Left lung (tissue), 4 donors: ENCODE measurements at regions not wholly inside any gene's neighbourhood (a gene's known extent, or its start where the extent isn't known, plus 50 kb on each side); places are given as distances from the start of the nearest gene placed in this dataset.

ENCODE experiments used
- ATAC-seq: fragments of 200-7000 bp; cut with Tn5 transposase; one replicate; pipeline ENCODE4 v1.9.1; 2020; ENCODE audit warnings: moderate library complexity
- DNase-seq, 4 donors: peaks; one replicate each; pipeline ENCODE4 v3.0.0-alpha.2; 2013 to 2020
- H3K27ac ChIP-seq, 2 donors: fragments of 200-600 bp; sonication (generic) in 1 of 2; one replicate each; pipeline versions ENCODE4 v1.5.0 to v1.8.0; 2020 to 2021
- H3K27me3 ChIP-seq, 2 donors: fragments of 200-600 bp; sonication (generic) in 1 of 2; one replicate each; pipeline versions ENCODE4 v1.5.0 to v1.8.0; 2020 to 2021
- H3K36me3 ChIP-seq, 2 donors: fragments of 200-600 bp; sonication (generic) in 1 of 2; one replicate each; pipeline versions ENCODE4 v1.5.0 to v1.8.0; 2020 to 2021
- H3K4me1 ChIP-seq, 2 donors: fragments of 200-600 bp; one replicate each; pipeline ENCODE4 v1.8.0; 2021
- H3K4me3 ChIP-seq, 2 donors: fragments of 200-600 bp; sonication (generic) in 1 of 2; one replicate each; pipeline versions ENCODE4 v1.5.0 to v1.8.0; 2020 to 2021; ENCODE audit warnings: mild to moderate bottlenecking in 1 of 2
- H3K9me3 ChIP-seq, 2 donors: fragments of 200-600 bp; sonication (generic) in 1 of 2; one replicate each; pipeline versions ENCODE4 v1.5.0 to v1.8.0; 2020 to 2021
- intact Hi-C, 2 donors: fragments of 100-400 bp; cut with DNase I; formaldehyde crosslinking; loops; one replicate each; pipeline versions ENCODE4 v1.11.2 to v1.14.2; 2022
- TF ChIP-seq, protein P1 (sequence below), 2 donors: fragments of 200-600 bp; sonication (generic) in 1 of 2; IDR thresholded peaks; one replicate each; pipeline versions ENCODE4 v1.5.0 to v1.8.0; 2021; ENCODE audit warnings: antibody characterized with exemption in 2 of 2
- donor health status: DM: no; HTN: yes; CAD: no.
- donor health status: DM: no; HTN: no; CAD: no.

DNA sequence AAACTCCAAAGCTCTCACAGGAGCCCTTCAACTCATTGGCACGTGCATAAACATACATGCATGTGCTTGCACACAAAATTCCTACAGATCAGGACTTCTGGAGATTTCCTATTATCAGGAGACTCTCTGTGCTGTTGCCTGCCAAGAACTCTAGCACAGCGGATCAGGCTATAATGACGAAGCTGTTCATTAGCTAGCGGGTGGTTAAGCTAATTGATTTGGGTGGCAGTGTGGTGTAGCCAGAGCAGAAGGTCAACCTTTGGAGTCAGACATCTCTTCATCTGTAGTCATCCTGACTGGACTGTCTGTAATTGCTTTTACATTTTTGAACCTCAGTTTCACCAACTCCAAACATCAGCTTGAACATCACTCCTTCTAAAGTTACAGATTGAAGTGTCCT is 69.0 kb downstream of the KIF2B start:
- H3K27ac ChIP-seq, result no peak overlapping the region
- no peaks in the 10 kb centered on the region for H3K4me1 ChIP-seq
- peaks cover 0 to 21% of the 10 kb centered on the region in 2 donors for H3K9me3 ChIP-seq
- H3K27me3 ChIP-seq, result no peaks in the 10 kb centered on the region
- intact Hi-C loops, result no loop called here
- no peak overlapping the region for H3K4me3 ChIP-seq
- no peak for ATAC-seq
- no peaks in the 10 kb centered on the region for H3K36me3 ChIP-seq
- no peak for DNase-seq
- TF ChIP-seq, protein P1, sequence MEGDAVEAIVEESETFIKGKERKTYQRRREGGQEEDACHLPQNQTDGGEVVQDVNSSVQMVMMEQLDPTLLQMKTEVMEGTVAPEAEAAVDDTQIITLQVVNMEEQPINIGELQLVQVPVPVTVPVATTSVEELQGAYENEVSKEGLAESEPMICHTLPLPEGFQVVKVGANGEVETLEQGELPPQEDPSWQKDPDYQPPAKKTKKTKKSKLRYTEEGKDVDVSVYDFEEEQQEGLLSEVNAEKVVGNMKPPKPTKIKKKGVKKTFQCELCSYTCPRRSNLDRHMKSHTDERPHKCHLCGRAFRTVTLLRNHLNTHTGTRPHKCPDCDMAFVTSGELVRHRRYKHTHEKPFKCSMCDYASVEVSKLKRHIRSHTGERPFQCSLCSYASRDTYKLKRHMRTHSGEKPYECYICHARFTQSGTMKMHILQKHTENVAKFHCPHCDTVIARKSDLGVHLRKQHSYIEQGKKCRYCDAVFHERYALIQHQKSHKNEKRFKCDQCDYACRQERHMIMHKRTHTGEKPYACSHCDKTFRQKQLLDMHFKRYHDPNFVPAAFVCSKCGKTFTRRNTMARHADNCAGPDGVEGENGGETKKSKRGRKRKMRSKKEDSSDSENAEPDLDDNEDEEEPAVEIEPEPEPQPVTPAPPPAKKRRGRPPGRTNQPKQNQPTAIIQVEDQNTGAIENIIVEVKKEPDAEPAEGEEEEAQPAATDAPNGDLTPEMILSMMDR (IDR thresholded peaks at IDR 0.05), result no peak

DNA sequence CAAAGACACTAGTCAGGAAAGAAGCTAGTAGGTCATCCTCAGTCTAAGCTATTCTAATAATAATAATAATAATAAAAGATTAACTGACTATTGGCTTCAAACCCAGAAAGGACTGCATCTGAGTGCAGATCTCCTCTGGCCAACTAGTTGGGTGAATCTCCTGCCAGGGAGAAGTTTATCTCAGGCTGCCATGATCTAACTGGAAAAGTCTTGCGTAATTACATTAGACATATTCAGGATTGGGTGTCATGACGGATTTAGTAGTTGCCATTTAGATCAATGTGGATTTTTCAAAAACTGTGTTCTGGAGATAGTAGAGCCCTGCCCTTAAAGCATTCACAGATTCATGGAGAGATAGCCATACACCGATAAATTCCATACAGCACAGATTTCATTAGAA is 69.5 kb downstream of the KIF2B start:
- peaks cover 0 to 18% of the 10 kb centered on the region in 2 donors for H3K9me3 ChIP-seq
- no peak overlapping the region for H3K4me3 ChIP-seq
- no peaks in the 10 kb centered on the region for H3K4me1 ChIP-seq
- TF ChIP-seq, protein P1 (IDR thresholded peaks at IDR 0.05), result no peak
- intact Hi-C loops, result no loop called here
- H3K36me3 ChIP-seq, result no peaks in the 10 kb centered on the region
- no peak overlapping the region for H3K27ac ChIP-seq
- no peaks in the 10 kb centered on the region for H3K27me3 ChIP-seq
- ATAC-seq (no peak), DNase-seq (no peak)

DNA sequence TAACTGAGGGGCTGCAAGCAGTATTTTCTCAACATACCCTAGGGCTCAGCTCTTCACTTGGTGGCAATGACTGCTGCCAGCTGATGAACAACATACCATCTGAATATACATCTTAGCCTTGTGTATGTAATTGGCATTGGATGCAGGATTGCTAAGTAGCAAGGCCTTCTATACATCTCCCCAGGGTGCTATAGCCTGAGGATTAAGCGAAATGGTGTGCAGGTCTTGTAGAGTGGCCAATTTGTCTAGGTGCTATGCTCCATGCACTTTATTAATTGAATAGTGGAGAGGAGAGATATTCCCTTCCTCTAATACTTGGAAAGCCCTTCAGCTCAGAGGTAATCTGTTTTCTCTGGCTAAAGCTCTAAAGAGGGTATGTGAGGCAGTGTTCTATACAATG is 71.9 kb downstream of the KIF2B start:
- H3K27me3 ChIP-seq, result no peaks in the 10 kb centered on the region
- no peaks in the 10 kb centered on the region for H3K4me1 ChIP-seq
- DNase-seq, result no peak
- peaks cover 0 to 2% of the 10 kb centered on the region in 2 donors for H3K9me3 ChIP-seq
- intact Hi-C loops, result no loop called here
- TF ChIP-seq, protein P1 (IDR thresholded peaks at IDR 0.05), result no peak
- no peak overlapping the region for H3K4me3 ChIP-seq
- H3K27ac ChIP-seq, result no peak overlapping the region
- H3K36me3 ChIP-seq, result no peaks in the 10 kb centered on the region
- no peak for ATAC-seq

DNA sequence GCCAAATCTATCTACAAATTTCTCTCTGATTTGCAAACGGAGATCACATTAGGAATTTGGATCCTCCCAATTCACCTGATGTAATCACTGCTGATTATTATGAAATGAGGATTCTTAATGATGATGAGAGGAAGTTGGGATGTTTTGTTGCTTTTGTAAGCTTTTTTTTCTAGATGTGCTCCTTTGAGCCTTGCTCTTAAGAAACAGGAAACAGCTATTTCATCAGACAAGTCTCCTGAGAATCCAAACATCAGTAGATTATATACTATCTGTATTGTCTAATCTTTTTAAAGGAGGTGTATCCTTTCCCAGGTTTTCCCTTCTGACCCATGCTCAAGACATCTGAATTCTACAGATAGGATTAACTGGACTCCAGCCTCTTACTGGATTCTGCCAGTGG is 73.3 kb downstream of the KIF2B start:
- ATAC-seq (no peak), DNase-seq (no peak)
- H3K27ac ChIP-seq, result no peak overlapping the region
- H3K36me3 ChIP-seq, result no peaks in the 10 kb centered on the region
- intact Hi-C loops, result no loop called here
- no peaks in the 10 kb centered on the region for H3K4me1 ChIP-seq
- TF ChIP-seq, protein P1 (IDR thresholded peaks at IDR 0.05), result no peak
- no peaks in the 10 kb centered on the region for H3K27me3 ChIP-seq
- H3K4me3 ChIP-seq, result no peak overlapping the region
- H3K9me3 ChIP-seq, result peaks cover 0 to 4% of the 10 kb centered on the region in 2 donors

DNA sequence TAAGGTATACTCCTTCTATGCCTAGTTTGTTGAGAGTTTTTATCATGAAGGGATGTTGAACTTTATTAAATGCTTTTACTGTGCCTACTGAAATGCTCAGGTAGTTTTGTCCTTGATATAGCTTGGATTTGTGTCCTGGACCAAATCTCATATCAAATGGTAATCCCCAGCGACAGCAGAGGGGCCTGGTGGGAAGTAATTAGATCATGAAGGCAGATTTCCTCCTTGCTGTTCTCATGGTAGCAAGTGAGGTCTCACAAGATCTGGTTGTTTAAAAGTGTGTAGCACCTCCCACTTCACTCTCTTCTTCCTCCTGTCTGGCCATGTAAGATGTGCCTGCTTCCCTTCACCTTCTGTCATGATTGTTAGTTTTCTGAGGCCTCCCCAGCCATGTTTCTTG is 78.2 kb downstream of the KIF2B start:
- DNase-seq, result no peak
- H3K36me3 ChIP-seq, result no peaks in the 10 kb centered on the region
- intact Hi-C loops, result no loop called here
- no peaks in the 10 kb centered on the region for H3K27me3 ChIP-seq
- no peaks in the 10 kb centered on the region for H3K4me1 ChIP-seq
- no peak for ATAC-seq
- H3K9me3 ChIP-seq, result peaks cover 0 to 19% of the 10 kb centered on the region in 2 donors
- H3K4me3 ChIP-seq, result no peak overlapping the region
- TF ChIP-seq, protein P1 (IDR thresholded peaks at IDR 0.05), result no peak
- no peak overlapping the region for H3K27ac ChIP-seq
